K562 (cell line): ENCODE measurements at regions not wholly inside any gene's neighbourhood (a gene's known extent, or its start where the extent isn't known, plus 50 kb on each side); places are given as distances from the start of the nearest gene placed in this dataset.

Experiments
- CHD7 ChIP-seq: fragments of 200-600 bp; sonication (generic); IDR thresholded peaks from one replicate; pipeline ENCODE4 v1.6.1; 2012; ENCODE audit warnings: mild to moderate bottlenecking, low read depth, low read length, inconsistent platforms
- STAT5A ChIP-seq: IDR thresholded peaks from 2 replicates; pipeline ENCODE4 v1.6.1; 2012; ENCODE audit warnings: low read length, inconsistent platforms, borderline replicate concordance
- ZNF3 ChIP-seq: fragments of 250-450 bp; sonication (Bioruptor Pico); IDR thresholded peaks from 2 replicates; pipeline ENCODE4 v1.5.0; 2021; ENCODE audit warnings: mild to moderate bottlenecking, moderate library complexity

GRCh38 chr3:182255158-182255557, 538.1 kb upstream of the ATP11B start (continued):
- TF ChIP-seq CHD7 (no peak), ZNF3 (CRISPR knock-in tag) (no peak), STAT5A (no peak)
